K562 (cell line): ENCODE measurements at regions not wholly inside any gene's neighbourhood (a gene's known extent, or its start where the extent isn't known, plus 50 kb on each side); places are given as distances from the start of the nearest gene placed in this dataset.

Experiments
- ATAC-seq: fragments of 200-7000 bp; cut with Tn5 transposase; 3 replicates; pipeline ENCODE4 v1.9.1; 2020; ENCODE audit warnings: moderate library complexity
- BruUV-seq: library from RNA; stranded (reverse); fragments of 400-500 nt; replicated peaks from 2 replicates; lab custom pipeline; 2021; lab: Mats Ljungman, UMichigan
- CTCF ChIA-PET: fragments of 300-600 bp; formaldehyde crosslinking; extraction: SDS; loops from one replicate; lab custom pipeline; 2021; ENCODE audit warnings: low intra/inter-chr PET ratio; lab: Yijun Ruan, JAX
- POLR2A ChIA-PET: fragments of 300-600, 350-650 bp; sonication (Branson Sonifier 250); formaldehyde crosslinking; extraction: SDS; loops from one replicate; lab custom pipeline; 2021; ENCODE audit warnings: antibody characterized with exemption, inconsistent platforms; lab: Yijun Ruan, JAX
- DNase-seq, 4 experiments: peaks; one replicate each; pipeline versions ENCODE4 v3.0.0 to v3.0.0-alpha.2; 2011 to 2018; ENCODE audit warnings: low spot score in 3 of 4, mixed read lengths in 3 of 4; ENCODE audit errors: extremely low read depth in 1 of 4
- FAIRE-seq: peaks from 2 replicates; lab custom pipeline; 2011; peaks lifted over from hg19 to GRCh38; lab: Jason Lieb, UNC
- H2AFZ ChIP-seq: 2 replicates; pipeline ENCODE4 v1.6.0; 2011; ENCODE audit warnings: low read depth, low read length, control low read depth, inconsistent platforms
- H3K27ac ChIP-seq: fragments of 200-600 bp; 3 replicates; pipeline ENCODE4 v1.8.0; 2011; ENCODE audit warnings: low read depth, mild to moderate bottlenecking, control low read depth, inconsistent platforms, low read length, moderate library complexity, mixed read lengths; ENCODE audit errors: extremely low read depth
- H3K27me3 ChIP-seq, 2 experiments: fragments of 300-600 bp in 1 of 2; 2 replicates in 1 of 2; 3 replicates in 1 of 2; pipeline versions ENCODE4 v1.6.0 to v1.8.0; 2011; ENCODE audit warnings: inconsistent platforms in 2 of 2, low read length in 2 of 2, mild to moderate bottlenecking in 1 of 2, mixed read lengths in 1 of 2, moderate library complexity in 1 of 2; ENCODE audit not compliant: control insufficient read depth in 2 of 2, insufficient read depth in 2 of 2
- H3K36me3 ChIP-seq: fragments of 300-600 bp; 3 replicates; pipeline ENCODE4 v1.8.0; 2011; ENCODE audit warnings: mild to moderate bottlenecking, low read length, inconsistent platforms; ENCODE audit not compliant: control insufficient read depth, insufficient read depth
- H3K4me1 ChIP-seq, 2 experiments: fragments of 200-600 bp in 1 of 2; replicated peaks in 1 of 2; 2 replicates in 1 of 2; 3 replicates in 1 of 2; pipeline versions ENCODE4 v1.5.1 to v1.8.0; 2011; ENCODE audit warnings: inconsistent platforms in 2 of 2, low read length in 2 of 2, mild to moderate bottlenecking in 1 of 2, mixed read lengths in 1 of 2, moderate library complexity in 1 of 2; ENCODE audit not compliant: control insufficient read depth in 2 of 2, insufficient read depth in 2 of 2
- H3K4me2 ChIP-seq: 2 replicates; pipeline ENCODE4 v1.6.1; 2011; ENCODE audit warnings: low read length, control low read depth, inconsistent platforms, mixed read lengths; ENCODE audit not compliant: insufficient read depth
- H3K4me3 ChIP-seq: fragments of 200-600 bp; sonication (generic), shearing (Covaris generic); 2 replicates; pipeline ENCODE4 v1.5.1; 2016; ENCODE audit warnings: control low read depth, inconsistent platforms
- H3K79me2 ChIP-seq: fragments of 200-600 bp; 3 replicates; pipeline ENCODE4 v1.8.0; 2011; ENCODE audit warnings: low read length, inconsistent platforms; ENCODE audit not compliant: control insufficient read depth, insufficient read depth
- H3K9ac ChIP-seq, 2 experiments: 2 replicates each; pipeline versions ENCODE4 v1.6.0 to v1.6.1; 2011; ENCODE audit warnings: low read depth in 2 of 2, low read length in 2 of 2, control low read depth in 1 of 2, inconsistent platforms in 1 of 2, mild to moderate bottlenecking in 1 of 2, mixed read lengths in 1 of 2; ENCODE audit not compliant: insufficient read depth in 1 of 2
- H3K9me1 ChIP-seq: one replicate; pipeline ENCODE4 v1.6.0; 2011; ENCODE audit warnings: inconsistent platforms, mild to moderate bottlenecking, low read length, moderate library complexity; ENCODE audit not compliant: control insufficient read depth, insufficient read depth
- H3K9me3 ChIP-seq: replicated peaks from 2 replicates; pipeline ENCODE4 v1.5.1; 2011; ENCODE audit warnings: low read depth, low read length, inconsistent platforms; ENCODE audit not compliant: control insufficient read depth, insufficient read depth
- H4K20me1 ChIP-seq: replicated peaks from 2 replicates; pipeline ENCODE4 v1.6.1; 2011; ENCODE audit warnings: low read length, inconsistent platforms, mixed read lengths; ENCODE audit not compliant: control insufficient read depth, insufficient read depth
- CTCFL ChIP-seq: IDR thresholded peaks from 2 replicates; pipeline ENCODE4 v1.6.1; 2011; ENCODE audit warnings: borderline replicate concordance, low read depth, mild to moderate bottlenecking, moderate library complexity, low read length; ENCODE audit not compliant: insufficient read depth, poor library complexity, severe bottlenecking
- MAFF ChIP-seq: IDR thresholded peaks from 2 replicates; pipeline ENCODE4 v1.6.1; 2012; ENCODE audit warnings: low read length, improper control_type of control experiment
- SREBF1 ChIP-seq: fragments of 150-350 bp; IDR thresholded peaks from 2 replicates; pipeline ENCODE4 v1.6.1; 2014; ENCODE audit warnings: antibody characterized with exemption, low read depth, low read length, borderline replicate concordance
- SRSF7 ChIP-seq: fragments of 200-400 bp; formaldehyde crosslinking; optimal IDR thresholded peaks from 2 replicates; pipeline ENCODE3; 2017; ENCODE audit warnings: mild to moderate bottlenecking, low read depth, low read length
- TEAD1 ChIP-seq, 2 experiments: fragments of 450-650 bp in 1 of 2; sonication (generic) in 1 of 2; formaldehyde crosslinking; IDR thresholded peaks; 2 replicates each; pipeline versions ENCODE4 v1.4.0 to v1.8.0; 2020 to 2022; ENCODE audit warnings: mild to moderate bottlenecking in 2 of 2, missing genetic modification reagents in 1 of 2
- TFE3 ChIP-seq: fragments of 450-650 bp; formaldehyde crosslinking; IDR thresholded peaks from 2 replicates; pipeline ENCODE4 v1.4.0; 2020; ENCODE audit warnings: mild to moderate bottlenecking, mixed read lengths
- ZBTB2 ChIP-seq: fragments of 450-650 bp; IDR thresholded peaks from 2 replicates; pipeline ENCODE4 v1.6.1; 2016; ENCODE audit warnings: antibody characterized with exemption
- ZNF184 ChIP-seq: sonication (generic); formaldehyde crosslinking; IDR thresholded peaks from 2 replicates; pipeline ENCODE4 v1.5.0; 2020; ENCODE audit warnings: missing genetic modification reagents
- WGBS: fragments of 100-300 bp; shearing (Covaris generic); methylation state at CpG from one replicate; pipeline ENCODE4 v1.1.6; 2016; ENCODE audit warnings: low coverage, mixed read lengths; ENCODE audit not compliant: insufficient coverage; ENCODE audit errors: missing lambda C conversion rate; 5-methylcytosine and 5-hydroxymethylcytosine counted together
- in situ Hi-C: fragments of 300-500 bp; cut with MboI; formaldehyde crosslinking; loops from 4 replicates; pipeline ENCODE4 v1.15.0; 2018; ENCODE audit warnings: inconsistent platforms, mixed read lengths
- intact Hi-C: fragments of 100-400 bp; cut with micrococcal nuclease; formaldehyde crosslinking; loops from 2 replicates; pipeline ENCODE4 v1.14.2; 2022

- TF ChIP-seq ZBTB2 (no peak), MAFF (no peak), SRSF7 (no peak), CTCFL (no peak), TFE3 (CRISPR knock-in tag) (no peak)
Measured at GRCh38 chr9:89724659-89725058, 119.8 kb downstream of the GADD45G start (continued).

- DNase-seq (no peak), FAIRE-seq (no peak), ATAC-seq (no peak)
- CTCF ChIA-PET = no interaction called here
- intact Hi-C loops (no loop called here), in situ Hi-C loops (no loop called here)
- POLR2A ChIA-PET = no interaction called here
- Histone ChIP-seq H3K27ac (no peak overlapping the region), H4K20me1 (no peaks in the 10 kb centered on the region), H3K79me2 (no peaks in the 10 kb centered on the region), H3K4me3 (no peak overlapping the region), H3K9me3 (no peaks in the 10 kb centered on the region), H3K27me3 (peaks cover 0 to 4% of the 10 kb centered on the region in 2 experiments; a peak in 2 of 5 replicates), H3K9ac (no peak overlapping the region), H3K36me3 (no peaks in the 10 kb centered on the region), H3K4me1 (no peaks in the 10 kb centered on the region), H3K9me1 (no peaks in the 10 kb centered on the region), H2AFZ (no peak overlapping the region), H3K4me2 (no peak overlapping the region)
- 0% methylated on average over 1 of the region's 1 CpG for WGBS
- BruUV-seq = no TSS peak
- TF ChIP-seq SREBF1 (no peak), ZNF184 (CRISPR knock-in tag) (no peak), TEAD1 (CRISPR knock-in tag; IDR thresholded peaks at IDR 0.05) (no peak)
Measured at GRCh38 chr9:89725271-89725670, 120.5 kb downstream of the GADD45G start.
